Fibroblast of lung (primary cell): ENCODE measurements at regions not wholly inside any gene's neighbourhood (a gene's known extent, or its start where the extent isn't known, plus 50 kb on each side); places are given as distances from the start of the nearest gene placed in this dataset.

Experiments
- DNase-seq, 2 donors: peaks; one replicate each; pipeline versions ENCODE4 v3.0.0 to v3.0.0-alpha.2; 2010; ENCODE audit warnings: low read depth in 2 of 2
- H2AFZ ChIP-seq: 2 replicates; pipeline ENCODE4 v1.5.1; 2012; ENCODE audit warnings: low read length, control low read depth, inconsistent platforms
- H3K27ac ChIP-seq: 2 replicates; pipeline ENCODE4 v1.5.1; 2011; ENCODE audit warnings: low read length, control low read depth; ENCODE audit not compliant: insufficient read depth
- H3K27me3 ChIP-seq: 2 replicates; pipeline ENCODE4 v1.5.1; 2011; ENCODE audit warnings: mild to moderate bottlenecking, low read length; ENCODE audit not compliant: control insufficient read depth, insufficient read depth
- H3K36me3 ChIP-seq: 2 replicates; pipeline ENCODE4 v1.5.1; 2011; ENCODE audit warnings: low read length; ENCODE audit not compliant: control insufficient read depth, insufficient read depth
- H3K4me1 ChIP-seq: 2 replicates; pipeline ENCODE4 v1.5.1; 2011; ENCODE audit warnings: low read length; ENCODE audit not compliant: control insufficient read depth, insufficient read depth; ENCODE audit errors: extremely low read depth
- H3K4me2 ChIP-seq: 2 replicates; pipeline ENCODE4 v1.5.1; 2011; ENCODE audit warnings: low read length, control low read depth; ENCODE audit not compliant: insufficient read depth; ENCODE audit errors: extremely low read depth
- H3K4me3 ChIP-seq, 4 experiments: fragments of 200-600 bp in 1 of 4; sonication (generic) in 1 of 4; replicated peaks in 1 of 4; 2 replicates each; pipeline ENCODE4 v1.5.1; 2011 to 2016; ENCODE audit warnings: low read length in 4 of 4, low read depth in 3 of 4, mild to moderate bottlenecking in 3 of 4, control low read depth in 2 of 4, inconsistent platforms in 1 of 4, mixed read lengths in 1 of 4; ENCODE audit not compliant: insufficient read depth in 1 of 4; ENCODE audit errors: control extremely low read depth in 1 of 4
- H3K79me2 ChIP-seq: 2 replicates; pipeline ENCODE4 v1.5.1; 2012; ENCODE audit warnings: mild to moderate bottlenecking, low read length, inconsistent platforms; ENCODE audit not compliant: control insufficient read depth, insufficient read depth
- H3K9ac ChIP-seq: 2 replicates; pipeline ENCODE4 v1.5.1; 2011; ENCODE audit warnings: mild to moderate bottlenecking, low read length, control low read depth; ENCODE audit not compliant: insufficient read depth
- H3K9me3 ChIP-seq: 2 replicates; pipeline ENCODE4 v1.5.1; 2012; ENCODE audit warnings: low read depth, low read length; ENCODE audit not compliant: control insufficient read depth, insufficient read depth
- H4K20me1 ChIP-seq: 2 replicates; pipeline ENCODE4 v1.5.1; 2011; ENCODE audit warnings: low read length; ENCODE audit not compliant: control insufficient read depth, insufficient read depth; ENCODE audit errors: extremely low read depth
- CTCF ChIP-seq, 2 donors: IDR thresholded peaks in 1 of 2; conservative IDR thresholded peaks in 1 of 2; 1 replicate in 1 of 2; 2 replicates in 1 of 2; pipeline ENCODE4 v1.5.1; 2011 to 2012; ENCODE audit warnings: low read length in 2 of 2, control low read depth in 1 of 2, inconsistent platforms in 1 of 2, low read depth in 1 of 2, mild to moderate bottlenecking in 1 of 2
- EZH2 ChIP-seq: IDR thresholded peaks from 2 replicates; pipeline ENCODE4 v1.5.1; 2012; ENCODE audit warnings: low read length, control low read depth, mild to moderate bottlenecking; ENCODE audit errors: missing control alignments

- Histone ChIP-seq H3K27ac (no peak overlapping the region), H3K4me1 (no peaks in the 10 kb centered on the region), H2AFZ (no peak overlapping the region), H3K4me2 (no peak overlapping the region), H3K4me3 (no peak overlapping the region), H3K79me2 (no peaks in the 10 kb centered on the region), H3K36me3 (no peaks in the 10 kb centered on the region), H3K9ac (no peak overlapping the region), H3K27me3 (no peaks in the 10 kb centered on the region), H3K9me3 (no peaks in the 10 kb centered on the region), H4K20me1 (no peaks in the 10 kb centered on the region)
- TF ChIP-seq CTCF (conservative IDR thresholded peaks at IDR 0.05 in 1 of 2, IDR thresholded peaks at IDR 0.05 in 1 of 2; ENCODE audit: low read depth in 1 of 2, low read length in 2 of 2), result peak; percentile 60 to 82
- TF ChIP-seq EZH2, result no peak
- peak; percentile 13 to 49 for DNase-seq
These were observed 269.8 kb downstream of the S1PR1 start for GRCh38 chr1:101506541-101507164.

- no peak overlapping the region for H3K27ac ChIP-seq
- H4K20me1 ChIP-seq, result no peaks in the 10 kb centered on the region
- no peak overlapping the region for H3K4me3 ChIP-seq
- no peak for DNase-seq
- no peak overlapping the region for H2AFZ ChIP-seq
- no peaks in the 10 kb centered on the region for H3K4me1 ChIP-seq
- no peaks in the 10 kb centered on the region for H3K79me2 ChIP-seq
- H3K9ac ChIP-seq, result no peak overlapping the region
- no peaks in the 10 kb centered on the region for H3K9me3 ChIP-seq
- H3K36me3 ChIP-seq, result no peaks in the 10 kb centered on the region
- H3K27me3 ChIP-seq, result no peaks in the 10 kb centered on the region
- TF ChIP-seq CTCF (conservative IDR thresholded peaks at IDR 0.05 in 1 of 2, IDR thresholded peaks at IDR 0.05 in 1 of 2; ENCODE audit: low read depth in 1 of 2, low read length in 2 of 2) (no peak), EZH2 (no peak)
- no peak overlapping the region for H3K4me2 ChIP-seq
These were observed 270.7 kb downstream of the S1PR1 start for GRCh38 chr1:101507547-101507971.

GRCh38 chr1:101508913-101509312 lies 272.1 kb downstream of the S1PR1 start:
- DNase-seq, result no peak

More at GRCh38 chr1:101508913-101509312, 272.1 kb downstream of the S1PR1 start:
- Histone ChIP-seq H3K4me2 (no peak overlapping the region), H2AFZ (no peak overlapping the region), H3K4me3 (no peak overlapping the region), H3K4me1 (no peaks in the 10 kb centered on the region), H3K79me2 (no peaks in the 10 kb centered on the region), H4K20me1 (no peaks in the 10 kb centered on the region), H3K27ac (no peak overlapping the region), H3K9me3 (no peaks in the 10 kb centered on the region), H3K27me3 (no peaks in the 10 kb centered on the region), H3K36me3 (no peaks in the 10 kb centered on the region), H3K9ac (no peak overlapping the region)
- TF ChIP-seq CTCF (conservative IDR thresholded peaks at IDR 0.05 in 1 of 2, IDR thresholded peaks at IDR 0.05 in 1 of 2; ENCODE audit: low read depth in 1 of 2, low read length in 2 of 2), result no peak
- TF ChIP-seq EZH2, result no peak
